K562 (cell line): ENCODE measurements at regions not wholly inside any gene's neighbourhood (a gene's known extent, or its start where the extent isn't known, plus 50 kb on each side); places are given as distances from the start of the nearest gene placed in this dataset.
A peak's percentile ranks its signal among the peaks of the same experiment; 100 is the strongest.

Source experiments
- CTCF ChIP-seq, 3 experiments: IDR thresholded peaks in 2 of 3; conservative IDR thresholded peaks in 1 of 3; 2 replicates each; pipeline ENCODE4 v1.5.1; 2011 to 2012; ENCODE audit warnings: low read length in 3 of 3, mild to moderate bottlenecking in 3 of 3, control low read depth in 2 of 3, improper control_type of control experiment in 1 of 3, inconsistent platforms in 1 of 3, low read depth in 1 of 3, mixed read lengths in 1 of 3, moderate library complexity in 1 of 3; ENCODE audit not compliant: insufficient read depth in 2 of 3
- FOXP4 ChIP-seq: sonication (generic); formaldehyde crosslinking; IDR thresholded peaks from 2 replicates; pipeline ENCODE4 v1.8.0; 2022; ENCODE audit warnings: mild to moderate bottlenecking, missing genetic modification reagents, borderline replicate concordance
- NFIC ChIP-seq: fragments of 450-650 bp; IDR thresholded peaks from 2 replicates; pipeline ENCODE4 v1.6.1; 2017; ENCODE audit warnings: mild to moderate bottlenecking, inconsistent platforms
- PATZ1 ChIP-seq: fragments of 250-450 bp; sonication (Bioruptor Pico); IDR thresholded peaks from 2 replicates; pipeline ENCODE4 v1.5.0; 2020; ENCODE audit warnings: mild to moderate bottlenecking, borderline replicate concordance
- TF ChIP-seq, protein P1 (sequence below), 2 experiments: fragments of 450-650 bp; formaldehyde crosslinking in 1 of 2; IDR thresholded peaks; 2 replicates each; pipeline versions ENCODE4 v1.4.0 to v1.6.1; 2014 to 2020; ENCODE audit warnings: mild to moderate bottlenecking in 2 of 2, borderline replicate concordance in 1 of 2, low read depth in 1 of 2

DNA sequence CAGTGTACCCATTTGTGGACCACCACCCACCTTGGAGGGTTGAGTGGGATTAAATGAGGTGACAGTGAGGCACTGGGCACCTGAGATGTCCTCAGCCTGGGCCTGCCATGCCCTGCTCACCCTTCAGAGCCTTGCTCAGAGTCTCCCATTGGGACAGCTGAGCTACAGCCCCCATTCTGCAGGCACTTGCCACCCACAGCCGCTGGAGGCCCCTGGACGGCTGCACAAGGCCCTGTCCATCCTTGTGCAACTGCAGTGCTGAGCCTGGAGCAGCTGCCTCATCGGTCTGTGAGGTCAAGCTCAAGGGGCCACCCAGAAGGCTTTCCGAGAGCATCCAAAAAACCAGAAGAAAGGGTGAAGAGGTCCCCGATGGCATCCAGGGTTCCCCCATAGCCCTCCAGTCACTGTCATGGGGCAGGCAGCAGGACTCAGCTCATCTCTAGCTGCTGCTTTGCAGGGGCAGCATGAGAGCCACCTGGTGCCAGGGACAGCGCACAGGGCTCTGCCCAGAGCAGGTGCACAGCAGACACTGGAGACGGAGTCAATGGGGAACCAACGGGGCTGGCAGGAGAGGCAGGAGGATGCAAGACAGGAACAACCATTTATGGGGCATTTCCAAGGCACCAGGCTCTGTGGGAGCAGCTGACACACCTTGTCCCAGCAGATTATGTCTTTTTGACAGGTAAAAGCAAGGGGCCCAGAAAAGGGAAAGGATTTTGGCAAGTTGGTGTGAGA lies 84.6 kb downstream of the ARL6IP4 start:
- TF ChIP-seq FOXP4 (CRISPR knock-in tag) (no peak), CTCF (IDR thresholded peaks at IDR 0.05 in 2 of 3, conservative IDR thresholded peaks at IDR 0.05 in 1 of 3; ENCODE audit: insufficient read depth in 2 of 3, low read depth in 1 of 3, low read length in 3 of 3) (peak in 2 of 3 experiments; percentile 11 to 16; a peak in 1 of 6 replicates), NFIC (no peak), PATZ1 (no peak)
- TF ChIP-seq, protein P1, sequence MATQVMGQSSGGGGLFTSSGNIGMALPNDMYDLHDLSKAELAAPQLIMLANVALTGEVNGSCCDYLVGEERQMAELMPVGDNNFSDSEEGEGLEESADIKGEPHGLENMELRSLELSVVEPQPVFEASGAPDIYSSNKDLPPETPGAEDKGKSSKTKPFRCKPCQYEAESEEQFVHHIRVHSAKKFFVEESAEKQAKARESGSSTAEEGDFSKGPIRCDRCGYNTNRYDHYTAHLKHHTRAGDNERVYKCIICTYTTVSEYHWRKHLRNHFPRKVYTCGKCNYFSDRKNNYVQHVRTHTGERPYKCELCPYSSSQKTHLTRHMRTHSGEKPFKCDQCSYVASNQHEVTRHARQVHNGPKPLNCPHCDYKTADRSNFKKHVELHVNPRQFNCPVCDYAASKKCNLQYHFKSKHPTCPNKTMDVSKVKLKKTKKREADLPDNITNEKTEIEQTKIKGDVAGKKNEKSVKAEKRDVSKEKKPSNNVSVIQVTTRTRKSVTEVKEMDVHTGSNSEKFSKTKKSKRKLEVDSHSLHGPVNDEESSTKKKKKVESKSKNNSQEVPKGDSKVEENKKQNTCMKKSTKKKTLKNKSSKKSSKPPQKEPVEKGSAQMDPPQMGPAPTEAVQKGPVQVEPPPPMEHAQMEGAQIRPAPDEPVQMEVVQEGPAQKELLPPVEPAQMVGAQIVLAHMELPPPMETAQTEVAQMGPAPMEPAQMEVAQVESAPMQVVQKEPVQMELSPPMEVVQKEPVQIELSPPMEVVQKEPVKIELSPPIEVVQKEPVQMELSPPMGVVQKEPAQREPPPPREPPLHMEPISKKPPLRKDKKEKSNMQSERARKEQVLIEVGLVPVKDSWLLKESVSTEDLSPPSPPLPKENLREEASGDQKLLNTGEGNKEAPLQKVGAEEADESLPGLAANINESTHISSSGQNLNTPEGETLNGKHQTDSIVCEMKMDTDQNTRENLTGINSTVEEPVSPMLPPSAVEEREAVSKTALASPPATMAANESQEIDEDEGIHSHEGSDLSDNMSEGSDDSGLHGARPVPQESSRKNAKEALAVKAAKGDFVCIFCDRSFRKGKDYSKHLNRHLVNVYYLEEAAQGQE (IDR thresholded peaks at IDR 0.05; ENCODE audit: borderline replicate concordance) = peak; percentile 20; the same call in 1 of the 2 replicates
- TF ChIP-seq, protein P1 (CRISPR knock-in tag; IDR thresholded peaks at IDR 0.05; ENCODE audit: low read depth) = no peak
